ENCODE measurements at regions not wholly inside any gene's neighbourhood (a gene's known extent, or its start where the extent isn't known, plus 50 kb on each side); places are given as distances from the start of the nearest gene placed in this dataset.

DNA sequence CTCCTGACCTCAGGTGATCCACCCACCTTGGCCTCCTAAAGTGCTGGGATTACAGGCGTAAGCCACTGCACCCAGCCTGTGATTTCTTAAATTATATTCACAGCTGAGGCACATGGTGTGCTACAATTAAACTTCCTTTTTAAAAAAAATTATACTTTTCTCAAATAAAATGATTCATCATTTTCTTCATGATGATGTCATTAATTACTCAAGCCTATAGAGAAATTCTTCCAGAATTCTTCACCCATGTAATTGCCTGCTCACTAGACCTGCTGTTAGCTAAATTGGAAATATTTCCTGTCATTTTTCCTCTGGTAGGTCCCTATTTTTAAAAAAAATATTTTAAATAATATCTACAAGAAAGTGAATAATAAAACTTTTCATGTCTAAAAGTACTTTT, 440.0 kb upstream of the ANO3 start:
- TF ChIP-seq, protein P1, sequence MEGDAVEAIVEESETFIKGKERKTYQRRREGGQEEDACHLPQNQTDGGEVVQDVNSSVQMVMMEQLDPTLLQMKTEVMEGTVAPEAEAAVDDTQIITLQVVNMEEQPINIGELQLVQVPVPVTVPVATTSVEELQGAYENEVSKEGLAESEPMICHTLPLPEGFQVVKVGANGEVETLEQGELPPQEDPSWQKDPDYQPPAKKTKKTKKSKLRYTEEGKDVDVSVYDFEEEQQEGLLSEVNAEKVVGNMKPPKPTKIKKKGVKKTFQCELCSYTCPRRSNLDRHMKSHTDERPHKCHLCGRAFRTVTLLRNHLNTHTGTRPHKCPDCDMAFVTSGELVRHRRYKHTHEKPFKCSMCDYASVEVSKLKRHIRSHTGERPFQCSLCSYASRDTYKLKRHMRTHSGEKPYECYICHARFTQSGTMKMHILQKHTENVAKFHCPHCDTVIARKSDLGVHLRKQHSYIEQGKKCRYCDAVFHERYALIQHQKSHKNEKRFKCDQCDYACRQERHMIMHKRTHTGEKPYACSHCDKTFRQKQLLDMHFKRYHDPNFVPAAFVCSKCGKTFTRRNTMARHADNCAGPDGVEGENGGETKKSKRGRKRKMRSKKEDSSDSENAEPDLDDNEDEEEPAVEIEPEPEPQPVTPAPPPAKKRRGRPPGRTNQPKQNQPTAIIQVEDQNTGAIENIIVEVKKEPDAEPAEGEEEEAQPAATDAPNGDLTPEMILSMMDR (IDR thresholded peaks at IDR 0.05) = no peak
- TF ChIP-seq POLR2A (IDR thresholded peaks at IDR 0.05) = no peak
